Thyroid gland (tissue), 4 donors: ENCODE measurements at regions not wholly inside any gene's neighbourhood (a gene's known extent, or its start where the extent isn't known, plus 50 kb on each side); places are given as distances from the start of the nearest gene placed in this dataset.

Experiments used
- CTCF ChIP-seq, 6 experiments: fragments of 200-600 bp in 3 of 6; fragments of 450-650 bp in 3 of 6; sonication (generic) in 3 of 6; IDR thresholded peaks; one replicate each; pipeline ENCODE4 v1.5.1; 2016 to 2019; ENCODE audit warnings: antibody characterized with exemption in 6 of 6, mild to moderate bottlenecking in 2 of 6, inconsistent platforms in 1 of 6, moderate library complexity in 1 of 6
- POLR2A ChIP-seq, 2 donors: fragments of 450-650 bp; IDR thresholded peaks; one replicate each; pipeline ENCODE4 v1.6.1; 2017; ENCODE audit warnings: antibody characterized with exemption in 2 of 2, mild to moderate bottlenecking in 2 of 2, moderate library complexity in 1 of 2

DNA sequence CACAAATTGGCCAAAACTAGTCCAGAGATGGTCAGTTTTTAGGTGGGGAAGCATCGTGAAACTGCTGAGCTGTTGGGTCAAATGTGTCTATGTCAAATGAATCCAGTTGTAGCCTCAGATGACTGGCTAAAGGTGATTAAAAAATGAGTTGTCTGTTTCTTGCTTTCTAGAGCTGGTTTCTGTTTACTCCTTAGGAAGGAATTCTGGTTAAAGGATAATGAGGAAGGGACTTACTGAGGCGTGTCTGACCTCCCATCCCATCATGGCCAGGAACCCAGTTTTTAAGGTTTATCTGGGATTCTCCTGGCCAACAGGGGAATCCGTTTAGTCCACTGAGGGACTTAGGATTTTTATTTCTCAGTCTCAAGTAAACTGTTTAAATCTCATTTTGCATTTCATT lies 256.5 kb downstream of the UQCRFS1 start:
- no peak for TF ChIP-seq CTCF (IDR thresholded peaks at IDR 0.05)
- no peak for TF ChIP-seq POLR2A (IDR thresholded peaks at IDR 0.05)
